SK-N-SH (cell line): ENCODE measurements at regions not wholly inside any gene's neighbourhood (a gene's known extent, or its start where the extent isn't known, plus 50 kb on each side); places are given as distances from the start of the nearest gene placed in this dataset.

Experiments
- CTCF ChIA-PET: fragments of 300-600, 350-600 bp; formaldehyde crosslinking; extraction: SDS; loops from one replicate; lab custom pipeline; 2021; lab: Yijun Ruan, JAX
- POLR2A ChIA-PET: fragments of 350-600 bp; sonication (Branson Sonifier 250); formaldehyde crosslinking; extraction: SDS; loops from one replicate; lab custom pipeline; 2020; ENCODE audit warnings: antibody characterized with exemption, inconsistent platforms; lab: Yijun Ruan, JAX
- DNase-seq: peaks from one replicate; pipeline ENCODE4 v3.0.0; 2012
- H2AFZ ChIP-seq: fragments of 200-600 bp; sonication (generic); 2 replicates; pipeline ENCODE4 v1.8.1; 2016; ENCODE audit warnings: antibody characterized with exemption, mild to moderate bottlenecking, low read depth
- H3F3A ChIP-seq: fragments of 200-600 bp; sonication (generic); replicated peaks from 2 replicates; pipeline ENCODE3; 2016; ENCODE audit warnings: antibody characterized with exemption, mild to moderate bottlenecking; ENCODE audit not compliant: insufficient read depth
- H3K27ac ChIP-seq, 2 experiments: fragments of 200-500 bp in 1 of 2; fragments of 200-600 bp in 1 of 2; sonication (Bioruptor generic) in 1 of 2; sonication (generic), shearing (Covaris generic) in 1 of 2; 2 replicates each; pipeline versions ENCODE4 v1.5.1 to v1.6.1; 2014 to 2016; ENCODE audit warnings: low read depth in 2 of 2, inconsistent platforms in 1 of 2, low read length in 1 of 2, mild to moderate bottlenecking in 1 of 2, mixed read lengths in 1 of 2
- H3K27me3 ChIP-seq: fragments of 200-600 bp; sonication (generic), shearing (Covaris generic); 2 replicates; pipeline ENCODE4 v1.6.1; 2016; ENCODE audit warnings: mixed run types; ENCODE audit not compliant: insufficient read depth
- H3K36me3 ChIP-seq, 2 experiments: fragments of 200-500 bp in 1 of 2; fragments of 200-600 bp in 1 of 2; sonication (Bioruptor generic) in 1 of 2; sonication (generic) in 1 of 2; replicated peaks in 1 of 2; 2 replicates each; pipeline versions ENCODE3 to v1.5.1; 2014 to 2016; ENCODE audit warnings: low read length in 1 of 2, mild to moderate bottlenecking in 1 of 2; ENCODE audit not compliant: insufficient read depth in 2 of 2, control insufficient read depth in 1 of 2
- H3K4me1 ChIP-seq, 2 experiments: fragments of 200-500 bp in 1 of 2; fragments of 200-600 bp in 1 of 2; sonication (Bioruptor generic) in 1 of 2; sonication (generic), shearing (Covaris generic) in 1 of 2; 2 replicates each; pipeline versions ENCODE4 v1.5.1 to v1.6.1; 2014 to 2016; ENCODE audit warnings: low read depth in 1 of 2, low read length in 1 of 2, mixed run types in 1 of 2; ENCODE audit not compliant: insufficient read depth in 2 of 2, control insufficient read depth in 1 of 2
- H3K4me2 ChIP-seq: fragments of 200-600 bp; sonication (generic), shearing (Covaris generic); 2 replicates; pipeline ENCODE4 v1.6.1; 2017; ENCODE audit warnings: mixed run types
- H3K4me3 ChIP-seq, 2 experiments: fragments of 200-500 bp in 1 of 2; fragments of 200-600 bp in 1 of 2; sonication (Bioruptor generic) in 1 of 2; sonication (generic), shearing (Covaris generic) in 1 of 2; 2 replicates each; pipeline versions ENCODE4 v1.5.1 to v1.8.1; 2014 to 2016; ENCODE audit warnings: low read depth in 2 of 2, inconsistent platforms in 1 of 2, low read length in 1 of 2, mild to moderate bottlenecking in 1 of 2, mixed read lengths in 1 of 2, moderate library complexity in 1 of 2
- H3K79me2 ChIP-seq: fragments of 200-600 bp; sonication (generic); 2 replicates; pipeline ENCODE4 v1.8.1; 2017; ENCODE audit warnings: mild to moderate bottlenecking; ENCODE audit not compliant: insufficient read depth
- H3K9ac ChIP-seq: fragments of 200-600 bp; sonication (generic); 2 replicates; pipeline ENCODE4 v1.6.1; 2017; ENCODE audit warnings: mixed run types
- H3K9me2 ChIP-seq: fragments of 200-600 bp; sonication (generic); 2 replicates; pipeline ENCODE4 v1.6.1; 2017; ENCODE audit warnings: mixed run types
- H3K9me3 ChIP-seq: fragments of 200-600 bp; sonication (generic); 2 replicates; pipeline ENCODE4 v1.6.1; 2017; ENCODE audit warnings: mixed run types, mild to moderate bottlenecking, moderate library complexity
- H4K20me1 ChIP-seq: fragments of 200-600 bp; sonication (generic); 2 replicates; pipeline ENCODE4 v1.6.1; 2017; ENCODE audit warnings: mild to moderate bottlenecking, mixed run types; ENCODE audit not compliant: insufficient read depth
- CTCF ChIP-seq: fragments of 200-600 bp; sonication (generic); IDR thresholded peaks from 2 replicates; pipeline ENCODE4 v1.6.1; 2017; ENCODE audit warnings: antibody characterized with exemption, mild to moderate bottlenecking, moderate library complexity
- EP300 ChIP-seq, 2 experiments: IDR thresholded peaks; 2 replicates each; pipeline versions ENCODE4 v1.4.0 to v1.6.1; 2012; ENCODE audit warnings: borderline replicate concordance in 1 of 2, low read depth in 1 of 2, low read length in 1 of 2
- FOSL2 ChIP-seq: IDR thresholded peaks from 2 replicates; pipeline ENCODE4 v1.4.0; 2012; ENCODE audit warnings: low read depth, mild to moderate bottlenecking, moderate library complexity, borderline replicate concordance
- FOXJ3 ChIP-seq: sonication (generic); formaldehyde crosslinking; IDR thresholded peaks from 2 replicates; pipeline ENCODE4 v1.5.1; 2020; ENCODE audit warnings: mild to moderate bottlenecking, missing genetic modification reagents
- FOXM1 ChIP-seq: IDR thresholded peaks from 2 replicates; pipeline ENCODE4 v1.4.0; 2012; ENCODE audit warnings: low read depth, mild to moderate bottlenecking
- GABPA ChIP-seq: IDR thresholded peaks from 2 replicates; pipeline ENCODE4 v1.4.0; 2012; ENCODE audit warnings: low read depth, mild to moderate bottlenecking
- GATA2 ChIP-seq: sonication (generic); formaldehyde crosslinking; IDR thresholded peaks from 2 replicates; pipeline ENCODE4 v1.5.0; 2020; ENCODE audit warnings: mild to moderate bottlenecking, missing genetic modification reagents
- IRF3 ChIP-seq: fragments of 150-350 bp; IDR thresholded peaks from 2 replicates; pipeline ENCODE4 v1.6.1; 2016; ENCODE audit warnings: mild to moderate bottlenecking, low read depth, low read length
- MEF2A ChIP-seq: IDR thresholded peaks from 2 replicates; pipeline ENCODE4 v1.4.0; 2012; ENCODE audit warnings: low read depth, borderline replicate concordance
- MXI1 ChIP-seq: IDR thresholded peaks from 2 replicates; pipeline ENCODE4 v1.6.1; 2012; ENCODE audit warnings: mild to moderate bottlenecking, low read depth, low read length, improper control_type of control experiment
- NFIC ChIP-seq: IDR thresholded peaks from 2 replicates; pipeline ENCODE4 v1.4.0; 2012; ENCODE audit warnings: borderline replicate concordance
- PBX3 ChIP-seq: IDR thresholded peaks from 2 replicates; pipeline ENCODE4; 2012
- POLR2AphosphoS5 ChIP-seq: IDR thresholded peaks from 2 replicates; pipeline ENCODE4 v1.6.1; 2012; ENCODE audit warnings: low read depth, low read length
- REST ChIP-seq: IDR thresholded peaks from 2 replicates; pipeline ENCODE4 v1.6.1; 2012; ENCODE audit warnings: mild to moderate bottlenecking, low read depth, low read length, moderate library complexity
- SMC3 ChIP-seq: IDR thresholded peaks from 2 replicates; pipeline ENCODE4 v1.6.1; 2012; ENCODE audit warnings: low read depth, low read length, improper control_type of control experiment
- TAF1 ChIP-seq: IDR thresholded peaks from 2 replicates; pipeline ENCODE4 v1.6.1; 2012; ENCODE audit warnings: low read depth, mild to moderate bottlenecking, low read length, moderate library complexity, borderline replicate concordance
- TEAD4 ChIP-seq: IDR thresholded peaks from 2 replicates; pipeline ENCODE4 v1.4.0; 2012; ENCODE audit warnings: mild to moderate bottlenecking, borderline replicate concordance; ENCODE audit not compliant: insufficient read depth
- USF1 ChIP-seq: IDR thresholded peaks from 2 replicates; pipeline ENCODE4 v1.4.0; 2012; ENCODE audit warnings: low read depth, borderline replicate concordance
- YY1 ChIP-seq: IDR thresholded peaks from 2 replicates; pipeline ENCODE4 v1.4.0; 2012; ENCODE audit warnings: low read depth, mild to moderate bottlenecking
- ZBTB33 ChIP-seq: IDR thresholded peaks from 2 replicates; pipeline ENCODE4 v1.4.0; 2012; ENCODE audit warnings: low read depth, borderline replicate concordance

- POLR2A ChIA-PET, result no interaction called here
- no peak for DNase-seq
- H3F3A ChIP-seq, result no peaks in the 10 kb centered on the region
Measured at GRCh38 chr1:79695138-79695537, 688.6 kb upstream of the ADGRL4 start.

More at GRCh38 chr1:79695138-79695537, 688.6 kb upstream of the ADGRL4 start:
- H3K36me3 ChIP-seq, result no peaks in the 10 kb centered on the region
- no peak overlapping the region for H3K9ac ChIP-seq
- no peak for TF ChIP-seq EP300 (IDR thresholded peaks at IDR 0.05; ENCODE audit: borderline replicate concordance in 1 of 2, low read depth in 1 of 2, low read length in 1 of 2)
- no peak for TF ChIP-seq FOSL2
- no peak for TF ChIP-seq MEF2A
- no peak for TF ChIP-seq POLR2AphosphoS5
- no peak for TF ChIP-seq TEAD4
- no peak for TF ChIP-seq CTCF
- TF ChIP-seq REST, result no peak
- no peak for TF ChIP-seq GATA2 (CRISPR knock-in tag)
- no peak for TF ChIP-seq SMC3
- TF ChIP-seq USF1, result no peak
- TF ChIP-seq YY1, result no peak
- no peak for TF ChIP-seq TAF1
- no peak for TF ChIP-seq ZBTB33
- TF ChIP-seq FOXM1, result no peak
- no peak for TF ChIP-seq NFIC
- TF ChIP-seq GABPA, result no peak
- no peak for TF ChIP-seq IRF3
- TF ChIP-seq FOXJ3 (CRISPR knock-in tag), result no peak
- TF ChIP-seq MXI1, result no peak
- TF ChIP-seq PBX3, result no peak
- TF ChIP-seq, all 33 proteins: peak for 0
- no peak overlapping the region for H3K4me3 ChIP-seq
- H3K27ac ChIP-seq, result no peak overlapping the region
- no peaks in the 10 kb centered on the region for H3K4me1 ChIP-seq
- H4K20me1 ChIP-seq, result no peaks in the 10 kb centered on the region
- no peaks in the 10 kb centered on the region for H3K79me2 ChIP-seq
- 0 out of 2 replicates have a peak, but pooled peaks cover 1% of the 10 kb centered on the region for H3K9me2 ChIP-seq
- no peaks in the 10 kb centered on the region for H3K9me3 ChIP-seq
- H3K4me2 ChIP-seq, result no peak overlapping the region
- CTCF ChIA-PET, result interaction anchor here (1.2 kb wide), 1 partner anchor 76 kb away, joined by 3 read pairs; no protein-coding TSS in a partner anchor
- H3K27me3 ChIP-seq, result no peaks in the 10 kb centered on the region
- no peak overlapping the region for H2AFZ ChIP-seq
